Tibial nerve (tissue), 4 donors: ENCODE measurements at regions not wholly inside any gene's neighbourhood (a gene's known extent, or its start where the extent isn't known, plus 50 kb on each side); places are given as distances from the start of the nearest gene placed in this dataset.

Experiments
- DNase-seq, 2 donors: peaks; one replicate each; pipeline ENCODE4 v3.0.0-alpha.2; 2019; ENCODE audit warnings: low spot score in 2 of 2
- H3K27ac ChIP-seq, 4 donors: fragments of 200-600 bp; sonication (generic) in 3 of 4; one replicate each; pipeline ENCODE4 v1.5.1; 2017 to 2019; ENCODE audit warnings: mild to moderate bottlenecking in 1 of 4
- H3K27me3 ChIP-seq, 2 donors: fragments of 200-600 bp; sonication (generic) in 1 of 2; one replicate each; pipeline versions ENCODE4 v1.5.1 to v1.6.0; 2017 to 2019
- H3K36me3 ChIP-seq, 3 donors: fragments of 200-600 bp; sonication (generic); one replicate each; pipeline ENCODE4 v1.5.1; 2018 to 2019
- H3K4me1 ChIP-seq, 4 donors: fragments of 200-600 bp; sonication (generic) in 3 of 4; one replicate each; pipeline ENCODE4 v1.5.1; 2017 to 2019
- H3K4me3 ChIP-seq, 4 donors: fragments of 200-600 bp; sonication (generic) in 3 of 4; one replicate each; pipeline ENCODE4 v1.5.1; 2017 to 2019; ENCODE audit warnings: mild to moderate bottlenecking in 1 of 4, moderate library complexity in 1 of 4
- H3K9me3 ChIP-seq, 4 donors: fragments of 200-600 bp; sonication (generic) in 3 of 4; one replicate each; pipeline ENCODE4 v1.5.1; 2017 to 2019
- EP300 ChIP-seq, 2 donors: sonication (generic); formaldehyde crosslinking; IDR thresholded peaks; one replicate each; pipeline ENCODE4 v1.6.1; 2017; ENCODE audit warnings: antibody characterized with exemption in 2 of 2, mild to moderate bottlenecking in 1 of 2
- POLR2A ChIP-seq, 2 donors: fragments of 450-650 bp; IDR thresholded peaks; one replicate each; pipeline ENCODE4 v1.6.1; 2017; ENCODE audit warnings: antibody characterized with exemption in 2 of 2, mild to moderate bottlenecking in 2 of 2, moderate library complexity in 2 of 2
- WGBS, 2 donors: methylation state at CpG; one replicate each; pipeline ENCODE4 v1.1.5; 2018; 5-methylcytosine and 5-hydroxymethylcytosine counted together
- TF ChIP-seq, protein P1 (sequence below), 5 experiments: fragments of 200-600 bp in 3 of 5; fragments of 450-650 bp in 2 of 5; sonication (generic) in 3 of 5; IDR thresholded peaks; one replicate each; pipeline ENCODE4 v1.5.1; 2016 to 2019; ENCODE audit warnings: antibody characterized with exemption in 5 of 5, mild to moderate bottlenecking in 3 of 5, moderate library complexity in 2 of 5

- peaks cover 0 to 3% (median 0%) of the 10 kb centered on the region in 4 donors for H3K4me1 ChIP-seq
- H3K9me3 ChIP-seq = no peaks in the 10 kb centered on the region
- no peak for DNase-seq
- no peaks in the 10 kb centered on the region for H3K27me3 ChIP-seq
- H3K36me3 ChIP-seq = no peaks in the 10 kb centered on the region
- TF ChIP-seq, protein P1, sequence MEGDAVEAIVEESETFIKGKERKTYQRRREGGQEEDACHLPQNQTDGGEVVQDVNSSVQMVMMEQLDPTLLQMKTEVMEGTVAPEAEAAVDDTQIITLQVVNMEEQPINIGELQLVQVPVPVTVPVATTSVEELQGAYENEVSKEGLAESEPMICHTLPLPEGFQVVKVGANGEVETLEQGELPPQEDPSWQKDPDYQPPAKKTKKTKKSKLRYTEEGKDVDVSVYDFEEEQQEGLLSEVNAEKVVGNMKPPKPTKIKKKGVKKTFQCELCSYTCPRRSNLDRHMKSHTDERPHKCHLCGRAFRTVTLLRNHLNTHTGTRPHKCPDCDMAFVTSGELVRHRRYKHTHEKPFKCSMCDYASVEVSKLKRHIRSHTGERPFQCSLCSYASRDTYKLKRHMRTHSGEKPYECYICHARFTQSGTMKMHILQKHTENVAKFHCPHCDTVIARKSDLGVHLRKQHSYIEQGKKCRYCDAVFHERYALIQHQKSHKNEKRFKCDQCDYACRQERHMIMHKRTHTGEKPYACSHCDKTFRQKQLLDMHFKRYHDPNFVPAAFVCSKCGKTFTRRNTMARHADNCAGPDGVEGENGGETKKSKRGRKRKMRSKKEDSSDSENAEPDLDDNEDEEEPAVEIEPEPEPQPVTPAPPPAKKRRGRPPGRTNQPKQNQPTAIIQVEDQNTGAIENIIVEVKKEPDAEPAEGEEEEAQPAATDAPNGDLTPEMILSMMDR (IDR thresholded peaks at IDR 0.05) = no peak
- TF ChIP-seq POLR2A (IDR thresholded peaks at IDR 0.05) = no peak
- TF ChIP-seq EP300 (IDR thresholded peaks at IDR 0.05) = no peak
- no peak overlapping the region for H3K27ac ChIP-seq
- H3K4me3 ChIP-seq = no peak overlapping the region
Observed at GRCh38 chr3:159727506-159727905, 261.1 kb upstream of the IL12A start.

- H3K4me1 ChIP-seq = peaks cover 0 to 15% (median 0%) of the 10 kb centered on the region in 4 donors
- no peak overlapping the region for H3K4me3 ChIP-seq
- no peaks in the 10 kb centered on the region for H3K9me3 ChIP-seq
- no peaks in the 10 kb centered on the region for H3K27me3 ChIP-seq
- 90 to 94% methylated on average over 6 of the region's 6 CpGs for WGBS, 2 donors
- no peak overlapping the region for H3K27ac ChIP-seq
- no peak for TF ChIP-seq EP300 (IDR thresholded peaks at IDR 0.05)
- no peak for DNase-seq
- no peaks in the 10 kb centered on the region for H3K36me3 ChIP-seq
Observed at GRCh38 chr3:159731254-159731653, 257.4 kb upstream of the IL12A start.

DNA sequence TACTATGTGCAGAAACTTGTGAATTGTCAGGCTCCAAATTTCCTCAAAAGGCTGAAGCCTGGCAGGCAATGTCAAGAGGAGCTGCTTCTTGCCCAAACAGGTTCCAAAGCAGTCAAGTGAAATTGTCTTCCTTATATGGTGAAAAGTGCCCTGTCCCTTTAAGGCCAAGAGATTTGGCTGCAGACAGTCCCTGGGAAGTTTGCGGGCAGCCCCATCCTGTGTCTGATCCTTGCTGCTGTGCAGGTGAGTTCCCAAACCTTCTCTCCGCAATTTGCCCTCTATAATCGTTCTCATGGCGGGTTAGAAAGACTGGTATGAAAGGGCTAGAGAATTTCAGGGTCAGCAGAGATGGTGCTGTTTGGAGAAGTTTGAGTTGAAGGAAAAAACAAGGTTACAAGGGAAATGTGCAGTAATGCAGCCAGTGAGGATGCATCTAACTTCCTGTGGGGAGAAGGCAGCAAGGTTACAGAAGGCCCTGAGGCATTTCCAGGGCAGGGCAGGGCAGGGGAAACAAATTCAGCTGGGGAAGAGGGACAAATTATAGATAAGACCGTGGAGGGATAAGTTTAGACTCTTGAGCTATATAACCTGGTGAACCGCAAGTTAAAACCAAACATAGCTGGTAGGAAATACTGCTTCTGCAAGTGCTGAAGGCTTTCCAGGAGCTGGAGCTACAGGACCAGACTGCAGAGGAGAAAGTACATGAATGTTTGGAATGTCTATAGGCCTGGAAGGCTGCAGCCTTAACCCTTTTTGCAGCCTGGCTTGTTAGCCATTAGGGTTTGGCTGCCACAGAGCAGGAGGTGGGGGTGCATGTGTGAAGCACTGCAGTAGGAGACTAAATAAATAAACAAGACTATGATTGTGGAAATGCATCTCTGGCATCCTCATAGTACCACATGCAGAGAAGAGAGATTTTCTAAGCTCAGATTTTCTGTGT is 256.2 kb upstream of the IL12A start:
- WGBS, 2 donors = 48 to 49% methylated on average over 6 of the region's 6 CpGs
- Histone ChIP-seq H3K27ac (no peak overlapping the region), H3K27me3 (no peaks in the 10 kb centered on the region), H3K9me3 (no peaks in the 10 kb centered on the region), H3K36me3 (no peaks in the 10 kb centered on the region), H3K4me1 (peaks cover 0 to 15% (median 0%) of the 10 kb centered on the region in 4 donors), H3K4me3 (no peak overlapping the region)
- TF ChIP-seq, protein P1 (IDR thresholded peaks at IDR 0.05) = no peak
- TF ChIP-seq POLR2A (IDR thresholded peaks at IDR 0.05) (no peak), EP300 (IDR thresholded peaks at IDR 0.05) (no peak)
- no peak for DNase-seq

- TF ChIP-seq, protein P1 (IDR thresholded peaks at IDR 0.05) = no peak
- TF ChIP-seq EP300 (IDR thresholded peaks at IDR 0.05) = no peak
- TF ChIP-seq POLR2A (IDR thresholded peaks at IDR 0.05) = no peak
- H3K36me3 ChIP-seq = no peaks in the 10 kb centered on the region
- H3K27me3 ChIP-seq = no peaks in the 10 kb centered on the region
- DNase-seq = no peak
- WGBS, 2 donors = 36 to 41% methylated on average over 5 of the region's 5 CpGs
- H3K4me1 ChIP-seq = peaks cover 0 to 15% (median 0%) of the 10 kb centered on the region in 4 donors
- H3K27ac ChIP-seq = no peak overlapping the region
- no peak overlapping the region for H3K4me3 ChIP-seq
- no peaks in the 10 kb centered on the region for H3K9me3 ChIP-seq
Observed at GRCh38 chr3:159733194-159733860, 255.3 kb upstream of the IL12A start.

- TF ChIP-seq POLR2A (IDR thresholded peaks at IDR 0.05) = no peak
- TF ChIP-seq, protein P1 (IDR thresholded peaks at IDR 0.05) = no peak
- no peak for TF ChIP-seq EP300 (IDR thresholded peaks at IDR 0.05)
- Histone ChIP-seq H3K4me1 (peaks cover 0 to 15% (median 0%) of the 10 kb centered on the region in 4 donors), H3K4me3 (no peak overlapping the region), H3K27ac (no peak overlapping the region), H3K9me3 (no peaks in the 10 kb centered on the region), H3K27me3 (no peaks in the 10 kb centered on the region), H3K36me3 (no peaks in the 10 kb centered on the region)
- no peak for DNase-seq
- WGBS, 2 donors = 52 to 57% methylated on average over 3 of the region's 3 CpGs
Observed at GRCh38 chr3:159734681-159735080, 254.0 kb upstream of the IL12A start.
